Liver (tissue), 8 donors: ENCODE measurements at regions not wholly inside any gene's neighbourhood (a gene's known extent, or its start where the extent isn't known, plus 50 kb on each side); places are given as distances from the start of the nearest gene placed in this dataset.

Source experiments
- DNase-seq: peaks from one replicate; pipeline ENCODE4 v3.0.0-alpha.2; 2017; ENCODE audit warnings: low spot score
- H3K27ac ChIP-seq, 2 donors: one replicate each; pipeline ENCODE4 v1.7.0; 2013; ENCODE audit warnings: inconsistent platforms in 2 of 2, low read length in 2 of 2, control low read depth in 1 of 2, low read depth in 1 of 2, mild to moderate bottlenecking in 1 of 2
- H3K27me3 ChIP-seq, 4 donors: one replicate each; pipeline versions ENCODE4 v1.6.1 to v1.7.0; 2013; ENCODE audit warnings: low read length in 3 of 4, inconsistent platforms in 1 of 4, mild to moderate bottlenecking in 1 of 4, moderate library complexity in 1 of 4; ENCODE audit not compliant: control insufficient read depth in 4 of 4, insufficient read depth in 4 of 4
- H3K36me3 ChIP-seq, 4 donors: one replicate each; pipeline versions ENCODE4 v1.6.1 to v1.7.0; 2013; ENCODE audit warnings: low read length in 3 of 4, mild to moderate bottlenecking in 3 of 4, low read depth in 1 of 4, moderate library complexity in 1 of 4; ENCODE audit not compliant: control insufficient read depth in 4 of 4, insufficient read depth in 3 of 4
- H3K4me1 ChIP-seq, 4 donors: one replicate each; pipeline versions ENCODE4 v1.6.1 to v1.7.0; 2013; ENCODE audit warnings: low read length in 3 of 4, mild to moderate bottlenecking in 3 of 4, moderate library complexity in 1 of 4; ENCODE audit not compliant: control insufficient read depth in 4 of 4, insufficient read depth in 4 of 4
- H3K4me3 ChIP-seq, 3 donors: one replicate each; pipeline versions ENCODE4 v1.6.1 to v1.7.0; 2013; ENCODE audit warnings: low read length in 3 of 3, control low read depth in 1 of 3, low read depth in 1 of 3, mild to moderate bottlenecking in 1 of 3
- H3K9ac ChIP-seq, 2 donors: one replicate each; pipeline ENCODE4 v1.7.0; 2013; ENCODE audit warnings: low read length in 2 of 2, mild to moderate bottlenecking in 2 of 2, moderate library complexity in 2 of 2, control low read depth in 1 of 2, low read depth in 1 of 2
- H3K9me3 ChIP-seq, 4 donors: one replicate each; pipeline versions ENCODE4 v1.6.1 to v1.7.0; 2013; ENCODE audit warnings: low read length in 3 of 4; ENCODE audit not compliant: control insufficient read depth in 4 of 4
- EGR1 ChIP-seq, 2 donors: IDR thresholded peaks; 2 replicates each; pipeline ENCODE4 v1.6.1; 2016 to 2018; ENCODE audit warnings: antibody characterized with exemption in 2 of 2, low read depth in 2 of 2
- FOXA1 ChIP-seq: IDR thresholded peaks from 2 replicates; pipeline ENCODE4 v1.6.1; 2016; ENCODE audit warnings: antibody characterized with exemption
- FOXA2 ChIP-seq: IDR thresholded peaks from 2 replicates; pipeline ENCODE4 v1.6.1; 2016; ENCODE audit warnings: antibody characterized with exemption
- GABPA ChIP-seq, 2 donors: IDR thresholded peaks in 1 of 2; conservative IDR thresholded peaks in 1 of 2; 2 replicates each; pipeline ENCODE4 v1.6.1; 2016; ENCODE audit warnings: antibody characterized with exemption in 2 of 2, mild to moderate bottlenecking in 1 of 2, moderate library complexity in 1 of 2
- HNF4A ChIP-seq, 2 donors: conservative IDR thresholded peaks; 2 replicates each; pipeline ENCODE4 v1.6.1; 2016; ENCODE audit warnings: antibody characterized with exemption in 2 of 2, mild to moderate bottlenecking in 2 of 2
- HNF4G ChIP-seq: IDR thresholded peaks from 2 replicates; pipeline ENCODE4 v1.6.1; 2016; ENCODE audit warnings: antibody characterized with exemption
- JUND ChIP-seq, 2 donors: IDR thresholded peaks; 2 replicates each; pipeline ENCODE4 v1.6.1; 2016; ENCODE audit warnings: antibody characterized with exemption in 2 of 2
- NR2F2 ChIP-seq: IDR thresholded peaks from 2 replicates; pipeline ENCODE4 v1.6.1; 2016; ENCODE audit warnings: antibody characterized with exemption
- RAD21 ChIP-seq, 2 donors: IDR thresholded peaks; 2 replicates each; pipeline ENCODE4 v1.6.1; 2016; ENCODE audit warnings: antibody characterized with exemption in 2 of 2, mild to moderate bottlenecking in 2 of 2
- RXRA ChIP-seq, 2 donors: IDR thresholded peaks; 2 replicates each; pipeline ENCODE4 v1.6.1; 2017 to 2018; ENCODE audit warnings: antibody characterized with exemption in 2 of 2, mild to moderate bottlenecking in 1 of 2
- SP1 ChIP-seq: IDR thresholded peaks from 2 replicates; pipeline ENCODE4 v1.6.1; 2018; ENCODE audit warnings: antibody characterized with exemption, mild to moderate bottlenecking
- TAF1 ChIP-seq: conservative IDR thresholded peaks from 2 replicates; pipeline ENCODE4 v1.6.1; 2016; ENCODE audit warnings: antibody characterized with exemption, mild to moderate bottlenecking
- YY1 ChIP-seq: IDR thresholded peaks from 2 replicates; pipeline ENCODE4 v1.6.1; 2016; ENCODE audit warnings: antibody characterized with exemption, mild to moderate bottlenecking
- WGBS: extraction: QIAGEN DNeasy Blood & Tissue Kit; methylation state at CpG from one replicate; pipeline ENCODE4 v1.1.7; 2013; 5-methylcytosine and 5-hydroxymethylcytosine counted together
- TF ChIP-seq, protein P1 (sequence below): IDR thresholded peaks from 2 replicates; pipeline ENCODE4 v1.6.1; 2016; ENCODE audit warnings: antibody characterized with exemption
- TF ChIP-seq, protein P2 (sequence below): IDR thresholded peaks from 2 replicates; pipeline ENCODE4 v1.6.1; 2016; ENCODE audit warnings: antibody characterized with exemption
- TF ChIP-seq, protein P3 (sequence below): fragments of 150-350 bp; IDR thresholded peaks from 2 replicates; pipeline ENCODE4 v1.5.1; 2017; ENCODE audit warnings: improper control_type of control experiment, low read depth, low read length; ENCODE audit not compliant: missing input control
- TF ChIP-seq, protein P4 (sequence below): IDR thresholded peaks from 2 replicates; pipeline ENCODE4 v1.6.1; 2016; ENCODE audit warnings: antibody characterized with exemption, mild to moderate bottlenecking
- TF ChIP-seq, protein P5 (sequence below): IDR thresholded peaks from 2 replicates; pipeline ENCODE4 v1.6.1; 2016; ENCODE audit warnings: antibody characterized with exemption
- donor health status: healthy.
- donor health status: healthy.
- donor health status: healthy.
- donor health status: healthy.
- donor health status: healthy.

DNA sequence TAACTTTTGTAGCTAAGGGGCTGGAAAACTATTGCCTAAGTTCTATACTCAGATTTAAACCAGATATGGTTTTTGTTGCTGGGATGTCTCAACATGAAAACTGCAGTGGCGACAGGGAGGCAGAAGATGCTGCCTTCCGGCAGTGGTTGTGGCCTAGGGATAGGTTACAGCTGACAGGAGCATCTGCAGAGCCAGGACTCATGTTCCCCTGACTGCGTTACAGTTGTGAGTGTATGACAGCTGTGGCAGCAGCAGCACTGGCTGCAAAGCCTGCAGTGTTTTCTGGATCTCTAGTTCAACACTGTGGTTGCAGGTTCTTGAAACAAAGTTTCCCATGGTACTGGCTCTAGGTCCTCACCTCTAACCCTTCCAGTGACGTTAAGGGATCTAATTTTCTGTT lies 498.8 kb upstream of the CDH18 start:
- TF ChIP-seq, protein P1, sequence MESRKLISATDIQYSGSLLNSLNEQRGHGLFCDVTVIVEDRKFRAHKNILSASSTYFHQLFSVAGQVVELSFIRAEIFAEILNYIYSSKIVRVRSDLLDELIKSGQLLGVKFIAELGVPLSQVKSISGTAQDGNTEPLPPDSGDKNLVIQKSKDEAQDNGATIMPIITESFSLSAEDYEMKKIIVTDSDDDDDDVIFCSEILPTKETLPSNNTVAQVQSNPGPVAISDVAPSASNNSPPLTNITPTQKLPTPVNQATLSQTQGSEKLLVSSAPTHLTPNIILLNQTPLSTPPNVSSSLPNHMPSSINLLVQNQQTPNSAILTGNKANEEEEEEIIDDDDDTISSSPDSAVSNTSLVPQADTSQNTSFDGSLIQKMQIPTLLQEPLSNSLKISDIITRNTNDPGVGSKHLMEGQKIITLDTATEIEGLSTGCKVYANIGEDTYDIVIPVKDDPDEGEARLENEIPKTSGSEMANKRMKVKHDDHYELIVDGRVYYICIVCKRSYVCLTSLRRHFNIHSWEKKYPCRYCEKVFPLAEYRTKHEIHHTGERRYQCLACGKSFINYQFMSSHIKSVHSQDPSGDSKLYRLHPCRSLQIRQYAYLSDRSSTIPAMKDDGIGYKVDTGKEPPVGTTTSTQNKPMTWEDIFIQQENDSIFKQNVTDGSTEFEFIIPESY, result no peak
- TF ChIP-seq GABPA (IDR thresholded peaks at IDR 0.05 in 1 of 2, conservative IDR thresholded peaks at IDR 0.05 in 1 of 2), result no peak
- no peak for TF ChIP-seq HNF4G
- TF ChIP-seq, protein P2, sequence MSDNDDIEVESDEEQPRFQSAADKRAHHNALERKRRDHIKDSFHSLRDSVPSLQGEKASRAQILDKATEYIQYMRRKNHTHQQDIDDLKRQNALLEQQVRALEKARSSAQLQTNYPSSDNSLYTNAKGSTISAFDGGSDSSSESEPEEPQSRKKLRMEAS, result no peak
- TF ChIP-seq TAF1, result no peak
- no peak for TF ChIP-seq FOXA1
- no peak for TF ChIP-seq FOXA2
- TF ChIP-seq, protein P3, sequence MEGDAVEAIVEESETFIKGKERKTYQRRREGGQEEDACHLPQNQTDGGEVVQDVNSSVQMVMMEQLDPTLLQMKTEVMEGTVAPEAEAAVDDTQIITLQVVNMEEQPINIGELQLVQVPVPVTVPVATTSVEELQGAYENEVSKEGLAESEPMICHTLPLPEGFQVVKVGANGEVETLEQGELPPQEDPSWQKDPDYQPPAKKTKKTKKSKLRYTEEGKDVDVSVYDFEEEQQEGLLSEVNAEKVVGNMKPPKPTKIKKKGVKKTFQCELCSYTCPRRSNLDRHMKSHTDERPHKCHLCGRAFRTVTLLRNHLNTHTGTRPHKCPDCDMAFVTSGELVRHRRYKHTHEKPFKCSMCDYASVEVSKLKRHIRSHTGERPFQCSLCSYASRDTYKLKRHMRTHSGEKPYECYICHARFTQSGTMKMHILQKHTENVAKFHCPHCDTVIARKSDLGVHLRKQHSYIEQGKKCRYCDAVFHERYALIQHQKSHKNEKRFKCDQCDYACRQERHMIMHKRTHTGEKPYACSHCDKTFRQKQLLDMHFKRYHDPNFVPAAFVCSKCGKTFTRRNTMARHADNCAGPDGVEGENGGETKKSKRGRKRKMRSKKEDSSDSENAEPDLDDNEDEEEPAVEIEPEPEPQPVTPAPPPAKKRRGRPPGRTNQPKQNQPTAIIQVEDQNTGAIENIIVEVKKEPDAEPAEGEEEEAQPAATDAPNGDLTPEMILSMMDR, result no peak
- TF ChIP-seq EGR1 (IDR thresholded peaks at IDR 0.05; ENCODE audit: low read depth in 2 of 2), result no peak
- TF ChIP-seq SP1, result no peak
- TF ChIP-seq RAD21 (IDR thresholded peaks at IDR 0.05), result no peak
- TF ChIP-seq YY1, result no peak
- no peak for TF ChIP-seq JUND (IDR thresholded peaks at IDR 0.05)
- TF ChIP-seq RXRA (IDR thresholded peaks at IDR 0.05), result no peak
- no peak for TF ChIP-seq HNF4A (conservative IDR thresholded peaks at IDR 0.05)
- TF ChIP-seq, protein P4, sequence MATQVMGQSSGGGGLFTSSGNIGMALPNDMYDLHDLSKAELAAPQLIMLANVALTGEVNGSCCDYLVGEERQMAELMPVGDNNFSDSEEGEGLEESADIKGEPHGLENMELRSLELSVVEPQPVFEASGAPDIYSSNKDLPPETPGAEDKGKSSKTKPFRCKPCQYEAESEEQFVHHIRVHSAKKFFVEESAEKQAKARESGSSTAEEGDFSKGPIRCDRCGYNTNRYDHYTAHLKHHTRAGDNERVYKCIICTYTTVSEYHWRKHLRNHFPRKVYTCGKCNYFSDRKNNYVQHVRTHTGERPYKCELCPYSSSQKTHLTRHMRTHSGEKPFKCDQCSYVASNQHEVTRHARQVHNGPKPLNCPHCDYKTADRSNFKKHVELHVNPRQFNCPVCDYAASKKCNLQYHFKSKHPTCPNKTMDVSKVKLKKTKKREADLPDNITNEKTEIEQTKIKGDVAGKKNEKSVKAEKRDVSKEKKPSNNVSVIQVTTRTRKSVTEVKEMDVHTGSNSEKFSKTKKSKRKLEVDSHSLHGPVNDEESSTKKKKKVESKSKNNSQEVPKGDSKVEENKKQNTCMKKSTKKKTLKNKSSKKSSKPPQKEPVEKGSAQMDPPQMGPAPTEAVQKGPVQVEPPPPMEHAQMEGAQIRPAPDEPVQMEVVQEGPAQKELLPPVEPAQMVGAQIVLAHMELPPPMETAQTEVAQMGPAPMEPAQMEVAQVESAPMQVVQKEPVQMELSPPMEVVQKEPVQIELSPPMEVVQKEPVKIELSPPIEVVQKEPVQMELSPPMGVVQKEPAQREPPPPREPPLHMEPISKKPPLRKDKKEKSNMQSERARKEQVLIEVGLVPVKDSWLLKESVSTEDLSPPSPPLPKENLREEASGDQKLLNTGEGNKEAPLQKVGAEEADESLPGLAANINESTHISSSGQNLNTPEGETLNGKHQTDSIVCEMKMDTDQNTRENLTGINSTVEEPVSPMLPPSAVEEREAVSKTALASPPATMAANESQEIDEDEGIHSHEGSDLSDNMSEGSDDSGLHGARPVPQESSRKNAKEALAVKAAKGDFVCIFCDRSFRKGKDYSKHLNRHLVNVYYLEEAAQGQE, result no peak
- no peak for TF ChIP-seq NR2F2
- TF ChIP-seq, protein P5, sequence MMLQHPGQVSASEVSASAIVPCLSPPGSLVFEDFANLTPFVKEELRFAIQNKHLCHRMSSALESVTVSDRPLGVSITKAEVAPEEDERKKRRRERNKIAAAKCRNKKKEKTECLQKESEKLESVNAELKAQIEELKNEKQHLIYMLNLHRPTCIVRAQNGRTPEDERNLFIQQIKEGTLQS, result no peak
- Histone ChIP-seq H3K9me3 (no peaks in the 10 kb centered on the region), H3K36me3 (no peaks in the 10 kb centered on the region), H3K4me3 (no peak overlapping the region), H3K27me3 (no peaks in the 10 kb centered on the region), H3K27ac (no peak overlapping the region), H3K9ac (no peak overlapping the region), H3K4me1 (no peaks in the 10 kb centered on the region)
- WGBS, result 58% methylated on average over 4 of the region's 4 CpGs
- no peak for DNase-seq
